HepG2 (cell line): ENCODE measurements at regions not wholly inside any gene's neighbourhood (a gene's known extent, or its start where the extent isn't known, plus 50 kb on each side); places are given as distances from the start of the nearest gene placed in this dataset.
A peak's percentile ranks its signal among the peaks of the same experiment; 100 is the strongest.

Source experiments
- ATAC-seq: fragments of 200-7000 bp; cut with Tn5 transposase; 3 replicates; pipeline ENCODE4 v1.9.1; 2020; ENCODE audit warnings: mild to moderate bottlenecking, moderate library complexity
- BruUV-seq: library from RNA; stranded (reverse); fragments of 400-500 nt; replicated peaks from 2 replicates; lab custom pipeline; 2021; lab: Mats Ljungman, UMichigan
- CTCF ChIA-PET: fragments of 300-600 bp; formaldehyde crosslinking; extraction: SDS; loops from one replicate; lab custom pipeline; 2021; ENCODE audit warnings: low total read pairs, inconsistent platforms, low intra/inter-chr PET ratio; lab: Yijun Ruan, JAX
- POLR2A ChIA-PET: fragments of 350-600 bp; sonication (Branson Sonifier 250); formaldehyde crosslinking; loops from one replicate; lab custom pipeline; 2020; ENCODE audit warnings: antibody characterized with exemption, inconsistent platforms; lab: Yijun Ruan, JAX
- DNase-seq: peaks from one replicate; pipeline ENCODE4 v3.0.0-alpha.2; 2015; ENCODE audit warnings: low spot score
- FAIRE-seq: peaks from 3 replicates; lab custom pipeline; 2011; peaks lifted over from hg19 to GRCh38; lab: Jason Lieb, UNC
- H2AFZ ChIP-seq: one replicate; pipeline ENCODE4 v1.6.1; 2011; ENCODE audit warnings: low read length, inconsistent platforms
- H3K27ac ChIP-seq: fragments of 300-600 bp; 3 replicates; pipeline ENCODE4 v1.8.0; 2011; ENCODE audit warnings: mixed run types, mild to moderate bottlenecking, mixed read lengths, low read length, inconsistent platforms; ENCODE audit not compliant: insufficient read depth; ENCODE audit errors: extremely low read length
- H3K27me3 ChIP-seq, 2 experiments: fragments of 200-600 bp in 1 of 2; 2 replicates in 1 of 2; 3 replicates in 1 of 2; pipeline versions ENCODE4 v1.6.0 to v1.8.0; 2011; ENCODE audit warnings: low read length in 2 of 2, mild to moderate bottlenecking in 2 of 2, moderate library complexity in 2 of 2, inconsistent platforms in 1 of 2; ENCODE audit not compliant: insufficient read depth in 2 of 2, control insufficient read depth in 1 of 2
- H3K36me3 ChIP-seq, 2 experiments: fragments of 200-600 bp in 1 of 2; replicated peaks in 1 of 2; 2 replicates in 1 of 2; 3 replicates in 1 of 2; pipeline versions ENCODE4 v1.5.1 to v1.8.0; 2011; ENCODE audit warnings: low read length in 2 of 2, inconsistent platforms in 1 of 2; ENCODE audit not compliant: insufficient read depth in 2 of 2, control insufficient read depth in 1 of 2
- H3K4me1 ChIP-seq: 2 replicates; pipeline ENCODE4 v1.5.1; 2012; ENCODE audit warnings: low read length, inconsistent platforms; ENCODE audit not compliant: insufficient read depth
- H3K4me2 ChIP-seq: 2 replicates; pipeline ENCODE4 v1.6.0; 2011; ENCODE audit warnings: low read depth, low read length, inconsistent platforms
- H3K4me3 ChIP-seq, 3 experiments: fragments of 200-600 bp in 1 of 3; sonication (generic), shearing (Covaris generic) in 1 of 3; replicated peaks in 1 of 3; 2 replicates each; pipeline ENCODE4 v1.5.1; 2011 to 2016; ENCODE audit warnings: low read length in 3 of 3, inconsistent platforms in 2 of 3, low read depth in 2 of 3, mild to moderate bottlenecking in 2 of 3, control low read depth in 1 of 3, mixed read lengths in 1 of 3; ENCODE audit not compliant: insufficient read depth in 1 of 3
- H3K79me2 ChIP-seq: one replicate; pipeline ENCODE4 v1.6.1; 2011; ENCODE audit warnings: low read length, inconsistent platforms; ENCODE audit not compliant: insufficient read depth
- H3K9ac ChIP-seq: 2 replicates; pipeline ENCODE4 v1.6.0; 2011; ENCODE audit warnings: mild to moderate bottlenecking, low read depth, low read length, inconsistent platforms; ENCODE audit not compliant: insufficient read depth
- H3K9me3 ChIP-seq: 2 replicates; pipeline ENCODE4 v1.5.1; 2012; ENCODE audit warnings: mild to moderate bottlenecking, low read length
- H4K20me1 ChIP-seq: 2 replicates; pipeline ENCODE4 v1.6.0; 2011; ENCODE audit warnings: inconsistent platforms, mild to moderate bottlenecking, low read length, moderate library complexity; ENCODE audit not compliant: insufficient read depth
- ETV6 ChIP-seq: sonication (generic); formaldehyde crosslinking; conservative IDR thresholded peaks from 2 replicates; pipeline ENCODE4 v1.4.0; 2020; ENCODE audit warnings: missing genetic modification reagents
- KMT2A ChIP-seq: sonication (generic); formaldehyde crosslinking; IDR thresholded peaks from 2 replicates; pipeline ENCODE4 v1.4.0; 2020; ENCODE audit warnings: missing genetic modification reagents
- MYNN ChIP-seq: sonication (generic); formaldehyde crosslinking; IDR thresholded peaks from 2 replicates; pipeline ENCODE4 v1.4.0; 2020; ENCODE audit warnings: mild to moderate bottlenecking, low read depth, missing genetic modification reagents
- NFIC ChIP-seq: IDR thresholded peaks from 2 replicates; pipeline ENCODE4 v1.6.1; 2012; ENCODE audit warnings: mild to moderate bottlenecking, low read length, inconsistent platforms
- NFKBIZ ChIP-seq: IDR thresholded peaks from 2 replicates; pipeline ENCODE4 v1.6.1; 2018; ENCODE audit warnings: missing genetic modification reagents, missing compliant biosample characterization
- REL ChIP-seq: sonication (generic); formaldehyde crosslinking; conservative IDR thresholded peaks from 2 replicates; pipeline ENCODE4 v1.8.0; 2022; ENCODE audit warnings: mild to moderate bottlenecking, missing genetic modification reagents, moderate library complexity
- ZNF326 ChIP-seq: sonication (generic); formaldehyde crosslinking; IDR thresholded peaks from 2 replicates; pipeline ENCODE4 v1.4.0; 2020; ENCODE audit warnings: missing genetic modification reagents, borderline replicate concordance
- ZNF768 ChIP-seq: sonication (generic); formaldehyde crosslinking; IDR thresholded peaks from 2 replicates; pipeline ENCODE4 v1.4.0; 2020; ENCODE audit warnings: missing genetic modification reagents
- ZNF878 ChIP-seq: sonication (generic); formaldehyde crosslinking; IDR thresholded peaks from 2 replicates; pipeline ENCODE4 v1.8.1; 2023; ENCODE audit warnings: mild to moderate bottlenecking, missing genetic modification reagents, moderate library complexity
- whole genome bisulfite sequencing: methylation state at CpG from one replicate; pipeline ENCODE4 v1.1.6; 2017; ENCODE audit warnings: low lambda C conversion rate; 5-methylcytosine and 5-hydroxymethylcytosine counted together
- in situ Hi-C: cut with HindIII; loops from 2 replicates; pipeline ENCODE4 v1.10.0; 2017; ENCODE audit warnings: low pct_unique_long_range_greater_than_20kb; ENCODE audit not compliant: extremely low pct_ligation_motif_present
- intact Hi-C: fragments of 100-400 bp; cut with micrococcal nuclease; formaldehyde crosslinking; loops from one replicate; pipeline ENCODE4 v1.10.0; 2022; ENCODE audit not compliant: unreplicated experiment
- TF ChIP-seq, protein P1 (sequence below): sonication (generic); formaldehyde crosslinking; IDR thresholded peaks from 2 replicates; pipeline ENCODE4 v1.8.0; 2022; ENCODE audit warnings: missing genetic modification reagents, mild to moderate bottlenecking, borderline replicate concordance
- TF ChIP-seq, protein P2 (sequence below), 2 experiments: fragments of 450-650 bp in 1 of 2; sonication (generic) in 1 of 2; formaldehyde crosslinking in 1 of 2; IDR thresholded peaks; 2 replicates each; pipeline versions ENCODE4 v1.6.1 to v1.8.0; 2016 to 2022; ENCODE audit warnings: antibody characterized with exemption in 1 of 2, mild to moderate bottlenecking in 1 of 2, missing genetic modification reagents in 1 of 2

DNA sequence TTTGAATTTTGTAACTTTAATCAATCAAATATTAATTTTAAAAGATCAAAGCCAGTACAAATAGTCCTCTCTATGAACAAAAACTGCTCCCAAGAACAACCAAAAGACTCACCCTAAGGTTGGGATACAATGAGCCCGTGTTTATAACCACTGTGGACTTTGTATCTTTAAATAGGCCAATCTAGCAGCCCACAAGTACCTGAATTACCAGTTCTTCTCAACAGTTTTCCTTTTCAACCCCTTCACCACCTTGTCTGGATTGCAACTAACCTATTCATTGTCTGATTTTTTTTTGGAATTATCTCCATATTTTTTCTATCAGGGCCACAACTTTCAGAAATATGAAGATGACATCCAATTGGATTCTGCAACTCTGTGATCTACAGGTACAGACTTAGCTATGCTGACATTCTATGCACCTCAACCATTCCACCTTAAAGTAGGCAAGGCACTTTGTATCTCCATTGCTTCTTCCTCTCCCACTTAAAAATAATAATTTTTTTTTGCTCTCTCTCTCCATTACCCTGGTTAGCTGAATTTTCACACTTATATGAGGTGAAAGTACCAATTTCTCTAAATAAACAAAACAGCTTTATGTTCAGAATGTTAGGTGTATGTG lies 81.9 kb upstream of the MAPRE2 start (continued):
- TF ChIP-seq ZNF878: no peak

DNA sequence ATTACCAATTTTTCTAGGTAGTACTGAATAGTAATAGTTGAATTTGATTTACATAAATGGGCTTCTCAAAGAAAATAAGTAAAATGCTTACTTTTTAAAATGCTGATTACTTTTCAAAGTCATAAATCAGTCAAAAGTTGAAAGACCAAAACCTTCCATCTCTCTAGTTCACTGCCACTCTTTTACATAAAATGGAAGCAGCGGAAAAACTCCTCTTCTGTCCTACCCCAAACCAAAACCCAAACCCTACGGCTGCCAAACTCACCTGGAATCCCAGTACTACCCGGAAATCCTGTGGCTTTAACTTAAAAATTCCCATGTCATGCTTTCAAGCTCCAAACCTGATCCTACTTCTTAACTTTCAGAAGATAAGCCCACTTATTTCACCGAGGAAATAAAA lies 81.2 kb upstream of the MAPRE2 start:
- Histone ChIP-seq H3K27me3 (no peaks in the 10 kb centered on the region), H3K36me3 (no peaks in the 10 kb centered on the region), H3K79me2 (no peaks in the 10 kb centered on the region), H4K20me1 (no peaks in the 10 kb centered on the region), H3K4me1 (peaks cover 60% of the 10 kb centered on the region), H3K9ac (0 out of 2 replicates have a peak overlapping the region, but pooled peaks have one; percentile 33), H3K4me3 (peak overlapping the region in 1 of 3 experiments; percentile 24; a peak in 1 of 6 replicates), H3K4me2 (peak overlapping the region; percentile 64), H2AFZ (no peak overlapping the region), H3K27ac (peak overlapping the region; percentile 55), H3K9me3 (no peaks in the 10 kb centered on the region)
- no peak for FAIRE-seq
- in situ Hi-C loops: no loop called here
- no peak for DNase-seq
- no TSS peak for BruUV-seq
- ChIA-PET POLR2A (no interaction called here), CTCF (no interaction called here)
- intact Hi-C loops: loop anchor here (5.0 kb wide), 1 partner anchor 48 kb away; no protein-coding TSS in a partner anchor
- WGBS: 82% methylated on average over 4 of the region's 4 CpGs
- no peak for ATAC-seq
- TF ChIP-seq NFIC (no peak), MYNN (CRISPR knock-in tag) (no peak), REL (CRISPR knock-in tag) (no peak), ETV6 (CRISPR knock-in tag) (no peak), KMT2A (CRISPR knock-in tag) (no peak), ZNF326 (CRISPR knock-in tag) (no peak), NFKBIZ (CRISPR knock-in tag) (no peak), ZNF768 (CRISPR knock-in tag) (no peak)
- TF ChIP-seq, protein P1, sequence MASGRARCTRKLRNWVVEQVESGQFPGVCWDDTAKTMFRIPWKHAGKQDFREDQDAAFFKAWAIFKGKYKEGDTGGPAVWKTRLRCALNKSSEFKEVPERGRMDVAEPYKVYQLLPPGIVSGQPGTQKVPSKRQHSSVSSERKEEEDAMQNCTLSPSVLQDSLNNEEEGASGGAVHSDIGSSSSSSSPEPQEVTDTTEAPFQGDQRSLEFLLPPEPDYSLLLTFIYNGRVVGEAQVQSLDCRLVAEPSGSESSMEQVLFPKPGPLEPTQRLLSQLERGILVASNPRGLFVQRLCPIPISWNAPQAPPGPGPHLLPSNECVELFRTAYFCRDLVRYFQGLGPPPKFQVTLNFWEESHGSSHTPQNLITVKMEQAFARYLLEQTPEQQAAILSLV (CRISPR knock-in tag): no peak
- TF ChIP-seq, protein P2, sequence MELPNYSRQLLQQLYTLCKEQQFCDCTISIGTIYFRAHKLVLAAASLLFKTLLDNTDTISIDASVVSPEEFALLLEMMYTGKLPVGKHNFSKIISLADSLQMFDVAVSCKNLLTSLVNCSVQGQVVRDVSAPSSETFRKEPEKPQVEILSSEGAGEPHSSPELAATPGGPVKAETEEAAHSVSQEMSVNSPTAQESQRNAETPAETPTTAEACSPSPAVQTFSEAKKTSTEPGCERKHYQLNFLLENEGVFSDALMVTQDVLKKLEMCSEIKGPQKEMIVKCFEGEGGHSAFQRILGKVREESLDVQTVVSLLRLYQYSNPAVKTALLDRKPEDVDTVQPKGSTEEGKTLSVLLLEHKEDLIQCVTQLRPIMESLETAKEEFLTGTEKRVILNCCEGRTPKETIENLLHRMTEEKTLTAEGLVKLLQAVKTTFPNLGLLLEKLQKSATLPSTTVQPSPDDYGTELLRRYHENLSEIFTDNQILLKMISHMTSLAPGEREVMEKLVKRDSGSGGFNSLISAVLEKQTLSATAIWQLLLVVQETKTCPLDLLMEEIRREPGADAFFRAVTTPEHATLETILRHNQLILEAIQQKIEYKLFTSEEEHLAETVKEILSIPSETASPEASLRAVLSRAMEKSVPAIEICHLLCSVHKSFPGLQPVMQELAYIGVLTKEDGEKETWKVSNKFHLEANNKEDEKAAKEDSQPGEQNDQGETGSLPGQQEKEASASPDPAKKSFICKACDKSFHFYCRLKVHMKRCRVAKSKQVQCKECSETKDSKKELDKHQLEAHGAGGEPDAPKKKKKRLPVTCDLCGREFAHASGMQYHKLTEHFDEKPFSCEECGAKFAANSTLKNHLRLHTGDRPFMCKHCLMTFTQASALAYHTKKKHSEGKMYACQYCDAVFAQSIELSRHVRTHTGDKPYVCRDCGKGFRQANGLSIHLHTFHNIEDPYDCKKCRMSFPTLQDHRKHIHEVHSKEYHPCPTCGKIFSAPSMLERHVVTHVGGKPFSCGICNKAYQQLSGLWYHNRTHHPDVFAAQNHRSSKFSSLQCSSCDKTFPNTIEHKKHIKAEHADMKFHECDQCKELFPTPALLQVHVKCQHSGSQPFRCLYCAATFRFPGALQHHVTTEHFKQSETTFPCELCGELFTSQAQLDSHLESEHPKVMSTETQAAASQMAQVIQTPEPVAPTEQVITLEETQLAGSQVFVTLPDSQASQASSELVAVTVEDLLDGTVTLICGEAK (IDR thresholded peaks at IDR 0.05): no peak
- TF ChIP-seq, protein P2 (CRISPR knock-in tag; IDR thresholded peaks at IDR 0.05): no peak
